ENCODE measurements at regions not wholly inside any gene's neighbourhood (a gene's known extent, or its start where the extent isn't known, plus 50 kb on each side); places are given as distances from the start of the nearest gene placed in this dataset.

- TF ChIP-seq POLR2A (IDR thresholded peaks at IDR 0.05; ENCODE audit: low read depth, low read length) (no peak), TAF1 (IDR thresholded peaks at IDR 0.05; ENCODE audit: borderline replicate concordance, low read depth, low read length) (no peak)
Observed at GRCh38 chr6:20350215-20350614, 51.5 kb upstream of the E2F3 start.
